ENCODE measurements at regions not wholly inside any gene's neighbourhood (a gene's known extent, or its start where the extent isn't known, plus 50 kb on each side); places are given as distances from the start of the nearest gene placed in this dataset.

GRCh38 chr6:81003156-81003555 lies 749.3 kb downstream of the TENT5A start:
- TF ChIP-seq CTCF (IDR thresholded peaks at IDR 0.05) (no peak), ZFX (IDR thresholded peaks at IDR 0.05; ENCODE audit: borderline replicate concordance) (no peak)

Data from 22Rv1 (cell line).